ENCODE measurements at regions not wholly inside any gene's neighbourhood (a gene's known extent, or its start where the extent isn't known, plus 50 kb on each side); places are given as distances from the start of the nearest gene placed in this dataset.

DNA sequence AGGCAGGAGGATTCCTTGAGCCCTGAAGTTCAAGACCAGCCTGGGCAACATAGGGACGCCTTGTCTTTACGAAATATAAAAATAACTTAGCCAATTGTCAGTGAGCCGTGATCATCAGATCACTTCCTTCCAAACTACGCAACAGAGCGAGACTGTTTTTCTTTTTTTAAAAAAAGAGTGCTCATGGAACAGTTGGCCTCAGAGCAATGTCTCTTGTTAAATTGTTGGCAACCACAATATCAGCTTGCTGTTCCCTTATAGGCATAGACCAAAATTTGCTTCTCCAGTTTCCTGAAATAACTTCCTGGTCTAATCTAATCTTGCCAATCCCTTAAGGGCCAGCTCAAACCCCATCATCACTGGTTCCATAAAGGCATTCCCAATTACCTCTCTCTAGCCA, 93.3 kb upstream of the SLC4A7 start:
- TF ChIP-seq, protein P1, sequence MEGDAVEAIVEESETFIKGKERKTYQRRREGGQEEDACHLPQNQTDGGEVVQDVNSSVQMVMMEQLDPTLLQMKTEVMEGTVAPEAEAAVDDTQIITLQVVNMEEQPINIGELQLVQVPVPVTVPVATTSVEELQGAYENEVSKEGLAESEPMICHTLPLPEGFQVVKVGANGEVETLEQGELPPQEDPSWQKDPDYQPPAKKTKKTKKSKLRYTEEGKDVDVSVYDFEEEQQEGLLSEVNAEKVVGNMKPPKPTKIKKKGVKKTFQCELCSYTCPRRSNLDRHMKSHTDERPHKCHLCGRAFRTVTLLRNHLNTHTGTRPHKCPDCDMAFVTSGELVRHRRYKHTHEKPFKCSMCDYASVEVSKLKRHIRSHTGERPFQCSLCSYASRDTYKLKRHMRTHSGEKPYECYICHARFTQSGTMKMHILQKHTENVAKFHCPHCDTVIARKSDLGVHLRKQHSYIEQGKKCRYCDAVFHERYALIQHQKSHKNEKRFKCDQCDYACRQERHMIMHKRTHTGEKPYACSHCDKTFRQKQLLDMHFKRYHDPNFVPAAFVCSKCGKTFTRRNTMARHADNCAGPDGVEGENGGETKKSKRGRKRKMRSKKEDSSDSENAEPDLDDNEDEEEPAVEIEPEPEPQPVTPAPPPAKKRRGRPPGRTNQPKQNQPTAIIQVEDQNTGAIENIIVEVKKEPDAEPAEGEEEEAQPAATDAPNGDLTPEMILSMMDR (IDR thresholded peaks at IDR 0.05; ENCODE audit: low read depth, low read length) = no peak
- no peak for TF ChIP-seq EZH2phosphoT487 (IDR thresholded peaks at IDR 0.05; ENCODE audit: low read depth)

Measured in OCI-LY3 (cell line).